HepG2 (cell line): ENCODE measurements at regions not wholly inside any gene's neighbourhood (a gene's known extent, or its start where the extent isn't known, plus 50 kb on each side); places are given as distances from the start of the nearest gene placed in this dataset.

Experiments
- FOXA3 ChIP-seq: IDR thresholded peaks from 2 replicates; pipeline ENCODE4 v1.6.1; 2016; ENCODE audit warnings: missing genetic modification reagents, missing compliant biosample characterization
- KMT2B ChIP-seq: IDR thresholded peaks from 2 replicates; pipeline ENCODE4 v1.6.1; 2016; ENCODE audit warnings: missing genetic modification reagents, missing compliant biosample characterization
- MAFK ChIP-seq, 2 experiments: IDR thresholded peaks in 1 of 2; conservative IDR thresholded peaks in 1 of 2; 2 replicates each; pipeline ENCODE4 v1.6.1; 2011; ENCODE audit warnings: improper control_type of control experiment in 2 of 2, low read length in 2 of 2
- NAIF1 ChIP-seq: sonication (generic); formaldehyde crosslinking; IDR thresholded peaks from 2 replicates; pipeline ENCODE4 v1.5.0; 2020; ENCODE audit warnings: mild to moderate bottlenecking, missing genetic modification reagents, borderline replicate concordance
- NR2C2 ChIP-seq: sonication (generic); formaldehyde crosslinking; IDR thresholded peaks from 2 replicates; pipeline ENCODE4 v1.4.0; 2020; ENCODE audit warnings: missing genetic modification reagents, mild to moderate bottlenecking, moderate library complexity, borderline replicate concordance
- POLR2AphosphoS2 ChIP-seq: IDR thresholded peaks from 2 replicates; pipeline ENCODE4 v1.6.1; 2011; ENCODE audit warnings: low read depth, low read length, improper control_type of control experiment
- RAD21 ChIP-seq: fragments of 450-650 bp; formaldehyde crosslinking; IDR thresholded peaks from 2 replicates; pipeline ENCODE4 v1.5.0; 2020; ENCODE audit warnings: mild to moderate bottlenecking
- SP140L ChIP-seq: sonication (generic); formaldehyde crosslinking; IDR thresholded peaks from 2 replicates; pipeline ENCODE4 v1.4.0; 2020; ENCODE audit warnings: missing genetic modification reagents, borderline replicate concordance
- XRCC5 ChIP-seq: fragments of 200-400 bp; formaldehyde crosslinking; optimal IDR thresholded peaks from 2 replicates; pipeline ENCODE3; 2017; ENCODE audit warnings: mild to moderate bottlenecking, low read length
- ZFP37 ChIP-seq: sonication (generic); formaldehyde crosslinking; IDR thresholded peaks from 2 replicates; pipeline ENCODE4 v1.4.0; 2020; ENCODE audit warnings: missing genetic modification reagents, borderline replicate concordance
- ZFYVE20 ChIP-seq: sonication (generic); formaldehyde crosslinking; IDR thresholded peaks from 2 replicates; pipeline ENCODE4 v1.8.0; 2023; ENCODE audit warnings: low read depth, mild to moderate bottlenecking, moderate library complexity, missing genetic modification reagents, borderline replicate concordance
- ZKSCAN8 ChIP-seq: IDR thresholded peaks from 2 replicates; pipeline ENCODE4 v1.6.1; 2016; ENCODE audit warnings: borderline replicate concordance, missing genetic modification reagents, missing compliant biosample characterization
- ZNF136 ChIP-seq: sonication (generic); formaldehyde crosslinking; IDR thresholded peaks from 2 replicates; pipeline ENCODE4 v1.8.1; 2022; ENCODE audit warnings: low read depth, mild to moderate bottlenecking, moderate library complexity, missing genetic modification reagents
- ZNF256 ChIP-seq: sonication (generic); formaldehyde crosslinking; conservative IDR thresholded peaks from 2 replicates; pipeline ENCODE4 v1.4.0; 2020; ENCODE audit warnings: missing genetic modification reagents
- ZNF510 ChIP-seq: sonication (generic); formaldehyde crosslinking; IDR thresholded peaks from 2 replicates; pipeline ENCODE4 v1.4.0; 2020; ENCODE audit warnings: low read depth, mild to moderate bottlenecking, missing genetic modification reagents
- ZNF567 ChIP-seq: sonication (generic); formaldehyde crosslinking; IDR thresholded peaks from 2 replicates; pipeline ENCODE4 v1.8.1; 2023; ENCODE audit warnings: mild to moderate bottlenecking, missing genetic modification reagents, borderline replicate concordance
- ZSCAN31 ChIP-seq: sonication (generic); formaldehyde crosslinking; IDR thresholded peaks from 2 replicates; pipeline ENCODE4 v1.5.0; 2020; ENCODE audit warnings: low read depth, mild to moderate bottlenecking, missing genetic modification reagents
- TF ChIP-seq, protein P1 (sequence below): sonication (generic); formaldehyde crosslinking; IDR thresholded peaks from one replicate; pipeline ENCODE4 v1.5.1; 2020; ENCODE audit warnings: mild to moderate bottlenecking, missing genetic modification reagents; ENCODE audit errors: not compliant biosample characterization
- TF ChIP-seq, protein P2 (sequence below): IDR thresholded peaks from 2 replicates; pipeline ENCODE4 v1.6.1; 2012; ENCODE audit warnings: inconsistent platforms
- TF ChIP-seq, protein P3 (sequence below): sonication (generic); formaldehyde crosslinking; IDR thresholded peaks from 2 replicates; pipeline ENCODE4 v1.5.1; 2020; ENCODE audit warnings: mild to moderate bottlenecking, missing genetic modification reagents

DNA sequence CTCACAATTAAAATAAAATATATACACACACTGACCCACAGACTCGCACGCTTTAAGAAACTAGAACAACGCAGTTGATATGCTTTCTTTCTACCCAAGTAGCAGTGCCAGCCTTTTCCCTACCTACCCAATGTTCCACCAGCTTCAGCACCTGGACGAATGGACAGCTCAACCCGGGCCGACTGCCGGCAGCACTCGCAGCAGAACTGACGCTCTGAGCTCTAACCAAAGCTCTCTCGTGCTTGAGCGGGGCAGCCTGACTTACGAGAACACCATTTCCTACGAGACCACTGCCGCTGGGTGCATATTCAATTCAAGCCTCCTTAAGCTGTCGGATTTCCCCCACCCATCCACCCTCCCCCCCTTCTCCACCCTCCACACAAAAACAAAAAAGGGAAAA is 127.4 kb upstream of the DPYD start (continued):
- TF ChIP-seq, protein P1, sequence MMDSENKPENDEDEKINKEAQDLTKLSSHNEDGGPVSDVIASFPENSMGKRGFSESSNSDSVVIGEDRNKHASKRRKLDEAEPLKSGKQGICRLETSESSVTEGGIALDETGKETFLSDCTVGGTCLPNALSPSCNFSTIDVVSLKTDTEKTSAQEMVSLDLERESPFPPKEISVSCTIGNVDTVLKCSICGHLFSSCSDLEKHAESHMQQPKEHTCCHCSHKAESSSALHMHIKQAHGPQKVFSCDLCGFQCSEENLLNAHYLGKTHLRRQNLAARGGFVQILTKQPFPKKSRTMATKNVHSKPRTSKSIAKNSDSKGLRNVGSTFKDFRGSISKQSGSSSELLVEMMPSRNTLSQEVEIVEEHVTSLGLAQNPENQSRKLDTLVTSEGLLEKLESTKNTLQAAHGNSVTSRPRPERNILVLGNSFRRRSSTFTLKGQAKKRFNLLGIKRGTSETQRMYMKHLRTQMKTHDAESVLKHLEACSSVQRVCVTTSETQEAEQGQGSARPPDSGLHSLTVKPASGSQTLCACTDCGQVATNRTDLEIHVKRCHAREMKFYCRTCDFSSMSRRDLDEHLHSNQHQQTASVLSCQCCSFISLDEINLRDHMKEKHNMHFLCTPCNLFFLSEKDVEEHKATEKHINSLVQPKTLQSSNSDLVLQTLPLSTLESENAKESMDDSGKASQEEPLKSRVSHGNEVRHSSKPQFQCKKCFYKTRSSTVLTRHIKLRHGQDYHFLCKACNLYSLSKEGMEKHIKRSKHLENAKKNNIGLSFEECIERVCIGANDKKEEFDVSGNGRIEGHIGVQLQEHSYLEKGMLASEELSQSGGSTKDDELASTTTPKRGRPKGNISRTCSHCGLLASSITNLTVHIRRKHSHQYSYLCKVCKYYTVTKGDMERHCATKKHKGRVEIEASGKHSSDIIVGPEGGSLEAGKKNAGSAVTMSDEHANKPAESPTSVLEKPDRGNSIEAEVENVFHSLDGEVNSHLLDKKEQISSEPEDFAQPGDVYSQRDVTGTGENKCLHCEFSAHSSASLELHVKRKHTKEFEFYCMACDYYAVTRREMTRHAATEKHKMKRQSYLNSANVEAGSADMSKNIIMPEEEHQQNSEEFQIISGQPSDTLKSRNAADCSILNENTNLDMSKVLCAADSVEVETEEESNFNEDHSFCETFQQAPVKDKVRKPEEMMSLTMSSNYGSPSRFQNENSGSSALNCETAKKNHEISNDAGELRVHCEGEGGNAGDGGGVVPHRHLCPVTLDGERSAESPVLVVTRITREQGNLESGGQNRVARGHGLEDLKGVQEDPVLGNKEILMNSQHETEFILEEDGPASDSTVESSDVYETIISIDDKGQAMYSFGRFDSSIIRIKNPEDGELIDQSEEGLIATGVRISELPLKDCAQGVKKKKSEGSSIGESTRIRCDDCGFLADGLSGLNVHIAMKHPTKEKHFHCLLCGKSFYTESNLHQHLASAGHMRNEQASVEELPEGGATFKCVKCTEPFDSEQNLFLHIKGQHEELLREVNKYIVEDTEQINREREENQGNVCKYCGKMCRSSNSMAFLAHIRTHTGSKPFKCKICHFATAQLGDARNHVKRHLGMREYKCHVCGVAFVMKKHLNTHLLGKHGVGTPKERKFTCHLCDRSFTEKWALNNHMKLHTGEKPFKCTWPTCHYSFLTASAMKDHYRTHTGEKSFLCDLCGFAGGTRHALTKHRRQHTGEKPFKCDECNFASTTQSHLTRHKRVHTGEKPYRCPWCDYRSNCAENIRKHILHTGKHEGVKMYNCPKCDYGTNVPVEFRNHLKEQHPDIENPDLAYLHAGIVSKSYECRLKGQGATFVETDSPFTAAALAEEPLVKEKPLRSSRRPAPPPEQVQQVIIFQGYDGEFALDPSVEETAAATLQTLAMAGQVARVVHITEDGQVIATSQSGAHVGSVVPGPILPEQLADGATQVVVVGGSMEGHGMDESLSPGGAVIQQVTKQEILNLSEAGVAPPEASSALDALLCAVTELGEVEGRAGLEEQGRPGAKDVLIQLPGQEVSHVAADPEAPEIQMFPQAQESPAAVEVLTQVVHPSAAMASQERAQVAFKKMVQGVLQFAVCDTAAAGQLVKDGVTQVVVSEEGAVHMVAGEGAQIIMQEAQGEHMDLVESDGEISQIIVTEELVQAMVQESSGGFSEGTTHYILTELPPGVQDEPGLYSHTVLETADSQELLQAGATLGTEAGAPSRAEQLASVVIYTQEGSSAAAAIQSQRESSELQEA (CRISPR knock-in tag) = no peak
- TF ChIP-seq ZKSCAN8 (no peak), POLR2AphosphoS2 (no peak), RAD21 (no peak), SP140L (CRISPR knock-in tag) (no peak), ZNF136 (CRISPR knock-in tag) (no peak), ZFYVE20 (CRISPR knock-in tag) (0 out of 2 replicates have a peak, but pooled peaks have one; percentile 67), NAIF1 (no peak), ZSCAN31 (no peak), ZFP37 (CRISPR knock-in tag) (peak; percentile 93; the same call in 1 of the 2 replicates), ZNF567 (CRISPR knock-in tag) (no peak), ZNF510 (CRISPR knock-in tag) (no peak), NR2C2 (CRISPR knock-in tag) (no peak), MAFK (conservative IDR thresholded peaks at IDR 0.05 in 1 of 2, IDR thresholded peaks at IDR 0.05 in 1 of 2; ENCODE audit: low read length in 2 of 2) (no peak), XRCC5 (no peak), KMT2B (CRISPR knock-in tag) (0 out of 2 replicates have a peak, but pooled peaks have one; percentile 44), FOXA3 (CRISPR knock-in tag) (peak; percentile 24; the same call in 1 of the 2 replicates), ZNF256 (CRISPR knock-in tag) (no peak)
- TF ChIP-seq, protein P2, sequence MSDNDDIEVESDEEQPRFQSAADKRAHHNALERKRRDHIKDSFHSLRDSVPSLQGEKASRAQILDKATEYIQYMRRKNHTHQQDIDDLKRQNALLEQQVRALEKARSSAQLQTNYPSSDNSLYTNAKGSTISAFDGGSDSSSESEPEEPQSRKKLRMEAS = no peak
- TF ChIP-seq, protein P3, sequence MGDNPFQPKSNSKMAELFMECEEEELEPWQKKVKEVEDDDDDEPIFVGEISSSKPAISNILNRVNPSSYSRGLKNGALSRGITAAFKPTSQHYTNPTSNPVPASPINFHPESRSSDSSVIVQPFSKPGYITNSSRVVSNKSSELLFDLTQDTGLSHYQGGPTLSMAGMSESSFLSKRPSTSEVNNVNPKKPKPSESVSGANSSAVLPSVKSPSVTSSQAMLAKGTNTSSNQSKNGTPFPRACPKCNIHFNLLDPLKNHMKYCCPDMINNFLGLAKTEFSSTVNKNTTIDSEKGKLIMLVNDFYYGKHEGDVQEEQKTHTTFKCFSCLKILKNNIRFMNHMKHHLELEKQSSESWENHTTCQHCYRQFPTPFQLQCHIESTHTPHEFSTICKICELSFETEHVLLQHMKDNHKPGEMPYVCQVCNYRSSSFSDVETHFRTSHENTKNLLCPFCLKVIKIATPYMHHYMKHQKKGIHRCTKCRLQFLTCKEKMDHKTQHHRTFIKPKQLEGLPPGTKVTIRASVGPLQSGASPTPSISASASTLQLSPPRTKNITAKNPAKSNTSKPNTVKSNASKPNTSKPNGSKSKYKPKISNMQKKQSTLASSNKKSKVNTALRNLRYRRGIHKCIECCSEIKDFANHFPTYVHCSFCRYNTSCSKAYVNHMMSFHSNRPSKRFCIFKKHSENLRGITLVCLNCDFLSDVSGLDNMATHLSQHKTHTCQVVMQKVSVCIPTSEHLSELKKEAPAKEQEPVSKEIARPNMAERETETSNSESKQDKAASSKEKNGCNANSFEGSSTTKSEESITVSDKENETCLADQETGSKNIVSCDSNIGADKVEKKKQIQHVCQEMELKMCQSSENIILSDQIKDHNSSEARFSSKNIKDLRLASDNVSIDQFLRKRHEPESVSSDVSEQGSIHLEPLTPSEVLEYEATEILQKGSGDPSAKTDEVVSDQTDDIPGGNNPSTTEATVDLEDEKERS (CRISPR knock-in tag) = no peak
